ENCODE measurements at regions not wholly inside any gene's neighbourhood (a gene's known extent, or its start where the extent isn't known, plus 50 kb on each side); places are given as distances from the start of the nearest gene placed in this dataset.

- TF ChIP-seq ZFX (IDR thresholded peaks at IDR 0.05) (no peak), CTCF (conservative IDR thresholded peaks at IDR 0.05) (no peak)
- no peak overlapping the region for H3K27ac ChIP-seq
These were observed 124.2 kb downstream of the CEBPB start for GRCh38 chr20:50314678-50315335.

GRCh38 chr20:50315586-50316551 lies 125.2 kb downstream of the CEBPB start:
- no peak for TF ChIP-seq CTCF (conservative IDR thresholded peaks at IDR 0.05)
- no peak for TF ChIP-seq ZFX (IDR thresholded peaks at IDR 0.05)
- H3K27ac ChIP-seq: no peak overlapping the region

GRCh38 chr20:50317116-50317515 lies 126.5 kb downstream of the CEBPB start:
- H3K27ac ChIP-seq: no peak overlapping the region
- no peak for TF ChIP-seq ZFX (IDR thresholded peaks at IDR 0.05)
- TF ChIP-seq CTCF (conservative IDR thresholded peaks at IDR 0.05): no peak

GRCh38 chr20:50317609-50318008 lies 127.0 kb downstream of the CEBPB start:
- TF ChIP-seq CTCF (conservative IDR thresholded peaks at IDR 0.05) (no peak), ZFX (IDR thresholded peaks at IDR 0.05) (no peak)
- no peak overlapping the region for H3K27ac ChIP-seq

GRCh38 chr20:50318710-50319109 lies 128.1 kb downstream of the CEBPB start:
- no peak overlapping the region for H3K27ac ChIP-seq
- TF ChIP-seq CTCF (conservative IDR thresholded peaks at IDR 0.05) (no peak), ZFX (IDR thresholded peaks at IDR 0.05) (no peak)

GRCh38 chr20:50320005-50320900 lies 129.6 kb downstream of the CEBPB start:
- no peak overlapping the region for H3K27ac ChIP-seq
- no peak for TF ChIP-seq CTCF (conservative IDR thresholded peaks at IDR 0.05)
